WI38 (cell line): ENCODE measurements at regions not wholly inside any gene's neighbourhood (a gene's known extent, or its start where the extent isn't known, plus 50 kb on each side); places are given as distances from the start of the nearest gene placed in this dataset.

Source experiments
- H3K4me3 ChIP-seq: 2 replicates; pipeline ENCODE4 v1.5.1; 2011; ENCODE audit warnings: low read depth, mild to moderate bottlenecking, control low read depth, low read length
- CTCF ChIP-seq: IDR thresholded peaks from 2 replicates; pipeline ENCODE4 v1.5.1; 2012; ENCODE audit warnings: low read depth, mild to moderate bottlenecking, control low read depth, low read length

- TF ChIP-seq CTCF, result no peak
- H3K4me3 ChIP-seq, result no peak overlapping the region
These were observed 128.4 kb upstream of the CPNE8 start for GRCh38 chr12:39033782-39034181.

GRCh38 chr12:39032448-39032847 lies 127.1 kb upstream of the CPNE8 start:
- H3K4me3 ChIP-seq, result no peak overlapping the region
- no peak for TF ChIP-seq CTCF

GRCh38 chr12:39032034-39032433 lies 126.6 kb upstream of the CPNE8 start:
- no peak overlapping the region for H3K4me3 ChIP-seq
- no peak for TF ChIP-seq CTCF

GRCh38 chr12:39028382-39028781 lies 123.0 kb upstream of the CPNE8 start:
- no peak for TF ChIP-seq CTCF
- no peak overlapping the region for H3K4me3 ChIP-seq

GRCh38 chr12:39012870-39013269 lies 107.5 kb upstream of the CPNE8 start:
- no peak for TF ChIP-seq CTCF
- H3K4me3 ChIP-seq, result no peak overlapping the region

- no peak for TF ChIP-seq CTCF
These were observed 105.8 kb upstream of the CPNE8 start for GRCh38 chr12:39011166-39011565.

GRCh38 chr12:39010406-39010805 lies 105.0 kb upstream of the CPNE8 start:
- H3K4me3 ChIP-seq, result no peak overlapping the region
- no peak for TF ChIP-seq CTCF

More at GRCh38 chr12:39011166-39011565, 105.8 kb upstream of the CPNE8 start:
- H3K4me3 ChIP-seq, result no peak overlapping the region
